IPS DF 6.9 (cell line): ENCODE measurements at regions not wholly inside any gene's neighbourhood (a gene's known extent, or its start where the extent isn't known, plus 50 kb on each side); places are given as distances from the start of the nearest gene placed in this dataset.

Experiments
- DNase-seq: peaks from one replicate; pipeline ENCODE4 v3.0.0-alpha.2; 2013; ENCODE audit warnings: low read depth, low spot score
- H3K27ac ChIP-seq: one replicate; pipeline ENCODE4 v1.5.1; 2013; ENCODE audit warnings: low read length, control low read depth
- H3K27me3 ChIP-seq: 2 replicates; pipeline ENCODE4 v1.6.1; 2013; ENCODE audit warnings: mild to moderate bottlenecking, low read length; ENCODE audit not compliant: control insufficient read depth, insufficient read depth
- H3K36me3 ChIP-seq: 2 replicates; pipeline ENCODE4 v1.6.1; 2013; ENCODE audit warnings: low read length; ENCODE audit not compliant: control insufficient read depth, insufficient read depth
- H3K4me1 ChIP-seq: 2 replicates; pipeline ENCODE4 v1.6.1; 2013; ENCODE audit warnings: low read length; ENCODE audit not compliant: control insufficient read depth, insufficient read depth
- H3K4me3 ChIP-seq: 2 replicates; pipeline ENCODE4 v1.5.1; 2013; ENCODE audit warnings: mild to moderate bottlenecking, low read length
- H3K9me3 ChIP-seq: 2 replicates; pipeline ENCODE4 v1.6.1; 2013; ENCODE audit warnings: low read length, inconsistent platforms; ENCODE audit not compliant: control insufficient read depth, insufficient read depth
- WGBS: extraction: QIAGEN DNeasy Blood & Tissue Kit; methylation state at CpG from one replicate; pipeline ENCODE4 v1.1.7; 2013; ENCODE audit warnings: mixed read lengths, missing lambda C conversion rate; ENCODE audit not compliant: insufficient read length, insufficient coverage; 5-methylcytosine and 5-hydroxymethylcytosine counted together

GRCh38 chr6:99219788-99220187 is 129.7 kb downstream of the FAXC start:
- peak; percentile 68 for DNase-seq
- no peaks in the 10 kb centered on the region for H3K36me3 ChIP-seq
- WGBS: no CpG with 5 or more reads among the region's 4 CpGs
- H3K9me3 ChIP-seq: no peaks in the 10 kb centered on the region
- peaks cover 3% of the 10 kb centered on the region for H3K4me1 ChIP-seq
- no peaks in the 10 kb centered on the region for H3K27me3 ChIP-seq
- no peak overlapping the region for H3K4me3 ChIP-seq
- no peak overlapping the region for H3K27ac ChIP-seq

DNA sequence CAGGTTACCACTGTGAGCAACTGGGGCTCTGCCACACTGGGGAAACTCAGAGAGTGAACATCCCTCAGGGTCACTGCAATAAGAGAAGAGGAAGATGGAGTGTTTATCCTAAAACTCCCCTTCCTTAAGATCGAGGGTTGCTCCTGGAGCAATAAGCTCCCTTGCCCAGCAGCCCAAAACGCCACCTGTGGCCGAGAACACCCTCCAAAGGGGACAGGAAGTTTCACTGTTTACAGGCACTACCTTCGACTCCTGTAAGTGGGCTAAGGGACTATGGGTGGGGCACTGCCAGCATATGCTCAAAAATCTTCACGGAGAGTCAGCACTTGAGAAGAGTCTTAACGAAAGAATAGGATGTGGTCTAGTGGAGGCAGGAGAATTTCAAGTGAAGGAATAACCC is 132.5 kb downstream of the FAXC start:
- H3K9me3 ChIP-seq: no peaks in the 10 kb centered on the region
- DNase-seq: no peak
- no peak overlapping the region for H3K4me3 ChIP-seq
- no peaks in the 10 kb centered on the region for H3K36me3 ChIP-seq
- WGBS: no CpG with 5 or more reads among the region's 6 CpGs
- no peaks in the 10 kb centered on the region for H3K27me3 ChIP-seq
- peaks cover 3% of the 10 kb centered on the region for H3K4me1 ChIP-seq
- H3K27ac ChIP-seq: no peak overlapping the region

GRCh38 chr6:99195986-99196655 is 153.4 kb downstream of the FAXC start:
- H3K36me3 ChIP-seq: no peaks in the 10 kb centered on the region

GRCh38 chr6:99192561-99192960 is 156.9 kb downstream of the FAXC start:
- Histone ChIP-seq H3K4me1 (no peaks in the 10 kb centered on the region), H3K27ac (no peak overlapping the region), H3K36me3 (no peaks in the 10 kb centered on the region), H3K9me3 (no peaks in the 10 kb centered on the region), H3K4me3 (no peak overlapping the region), H3K27me3 (no peaks in the 10 kb centered on the region)
- DNase-seq: no peak
- no CpG with 5 or more reads among the region's 4 CpGs for WGBS

More at GRCh38 chr6:99195986-99196655, 153.4 kb downstream of the FAXC start:
- no peaks in the 10 kb centered on the region for H3K27me3 ChIP-seq
- no peak for DNase-seq
- H3K9me3 ChIP-seq: no peaks in the 10 kb centered on the region
- H3K4me3 ChIP-seq: no peak overlapping the region
- no CpG with 5 or more reads among the region's 2 CpGs for WGBS
- no peak overlapping the region for H3K27ac ChIP-seq
- no peaks in the 10 kb centered on the region for H3K4me1 ChIP-seq

GRCh38 chr6:99189823-99190721 is 159.4 kb downstream of the FAXC start:
- no peaks in the 10 kb centered on the region for H3K9me3 ChIP-seq
- no peak overlapping the region for H3K27ac ChIP-seq
- H3K36me3 ChIP-seq: no peaks in the 10 kb centered on the region
- peaks cover under 1% of the 10 kb centered on the region; the same call in 1 of the 2 replicates for H3K4me1 ChIP-seq
- no CpG with 5 or more reads among the region's 7 CpGs for WGBS
- no peaks in the 10 kb centered on the region for H3K27me3 ChIP-seq
- H3K4me3 ChIP-seq: no peak overlapping the region
- no peak for DNase-seq

- WGBS: no CpG with 5 or more reads among the region's 2 CpGs
- no peak for DNase-seq
- Histone ChIP-seq H3K36me3 (no peaks in the 10 kb centered on the region), H3K4me3 (no peak overlapping the region), H3K27me3 (no peaks in the 10 kb centered on the region), H3K4me1 (peaks cover 4% of the 10 kb centered on the region), H3K9me3 (no peaks in the 10 kb centered on the region), H3K27ac (no peak overlapping the region)
Measured at GRCh38 chr6:99187429-99187828, 162.0 kb downstream of the FAXC start.

- H3K27me3 ChIP-seq: no peaks in the 10 kb centered on the region
- DNase-seq: no peak
- H3K27ac ChIP-seq: no peak overlapping the region
- H3K4me1 ChIP-seq: peaks cover 4% of the 10 kb centered on the region
- no peaks in the 10 kb centered on the region for H3K36me3 ChIP-seq
- H3K4me3 ChIP-seq: no peak overlapping the region
- no CpG with 5 or more reads among the region's 2 CpGs for WGBS
- H3K9me3 ChIP-seq: no peaks in the 10 kb centered on the region
Measured at GRCh38 chr6:99186417-99186816, 163.1 kb downstream of the FAXC start.

- no peak overlapping the region for H3K27ac ChIP-seq
- no peaks in the 10 kb centered on the region for H3K9me3 ChIP-seq
- H3K27me3 ChIP-seq: no peaks in the 10 kb centered on the region
- H3K4me1 ChIP-seq: peaks cover 4% of the 10 kb centered on the region
- WGBS: no CpG with 5 or more reads among the region's 5 CpGs
- DNase-seq: no peak
- no peak overlapping the region for H3K4me3 ChIP-seq
- H3K36me3 ChIP-seq: no peaks in the 10 kb centered on the region
Measured at GRCh38 chr6:99185525-99185924, 163.9 kb downstream of the FAXC start.

DNA sequence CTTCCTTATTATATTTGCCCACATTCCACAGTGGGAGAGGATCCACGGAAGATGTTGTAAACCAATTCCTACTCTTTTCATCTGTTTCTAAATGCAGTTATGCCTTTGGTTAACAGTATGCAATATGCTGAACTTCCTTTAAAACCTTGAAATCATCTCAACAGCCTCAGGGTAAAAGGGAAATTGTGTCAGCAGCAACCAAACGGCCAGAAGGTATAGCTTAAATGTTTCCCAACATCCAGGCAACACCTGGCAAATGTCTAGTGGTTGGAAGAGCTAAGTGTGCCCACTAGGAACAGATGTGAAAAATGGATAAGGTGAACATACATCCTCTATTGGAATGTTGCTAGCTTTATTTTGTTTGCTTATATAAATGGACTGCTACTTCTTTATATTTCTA is 164.8 kb downstream of the FAXC start:
- H3K4me1 ChIP-seq: peaks cover 4% of the 10 kb centered on the region
- no CpG with 5 or more reads among the region's 2 CpGs for WGBS
- H3K27ac ChIP-seq: no peak overlapping the region
- H3K36me3 ChIP-seq: no peaks in the 10 kb centered on the region
- H3K4me3 ChIP-seq: no peak overlapping the region
- no peak for DNase-seq
- H3K27me3 ChIP-seq: no peaks in the 10 kb centered on the region
- H3K9me3 ChIP-seq: no peaks in the 10 kb centered on the region

DNA sequence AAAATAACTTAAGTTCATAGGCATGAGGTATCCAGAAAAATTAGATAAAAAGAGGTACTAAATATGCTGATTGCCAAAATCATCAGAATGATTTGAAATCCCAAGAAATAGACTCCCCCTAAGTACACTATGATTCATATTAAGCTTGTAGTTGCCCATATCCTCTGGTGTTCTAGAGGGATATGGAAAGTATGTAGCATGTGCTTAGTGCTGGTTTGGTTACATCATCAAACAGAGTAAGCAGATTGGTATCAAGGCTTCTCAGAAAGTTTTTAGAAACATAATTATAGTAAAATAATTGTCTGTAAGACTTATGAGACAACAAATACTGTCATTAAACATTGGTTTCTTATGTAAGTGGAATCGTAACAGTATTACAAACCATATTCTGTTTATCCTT is 166.4 kb downstream of the FAXC start:
- DNase-seq: no peak
- peaks cover 4% of the 10 kb centered on the region for H3K4me1 ChIP-seq
- H3K27me3 ChIP-seq: no peaks in the 10 kb centered on the region
- H3K4me3 ChIP-seq: no peak overlapping the region
- no peak overlapping the region for H3K27ac ChIP-seq
- H3K36me3 ChIP-seq: no peaks in the 10 kb centered on the region
- H3K9me3 ChIP-seq: no peaks in the 10 kb centered on the region
- no CpG with 5 or more reads among the region's 1 CpG for WGBS
